MM.1S (cell line): ENCODE measurements at regions not wholly inside any gene's neighbourhood (a gene's known extent, or its start where the extent isn't known, plus 50 kb on each side); places are given as distances from the start of the nearest gene placed in this dataset.

Experiments
- DNase-seq: peaks from one replicate; pipeline ENCODE4 v3.0.0-alpha.2; 2015
- H2AFZ ChIP-seq: fragments of 300-600 bp; sonication (generic); 2 replicates; pipeline ENCODE4 v1.6.0; 2016; ENCODE audit warnings: antibody characterized with exemption, low read length
- H3F3A ChIP-seq: fragments of 300-600 bp; sonication (generic); 2 replicates; pipeline ENCODE4 v1.6.1; 2016; ENCODE audit warnings: mild to moderate bottlenecking, antibody characterized with exemption, low read length, moderate library complexity, mixed read lengths; ENCODE audit not compliant: insufficient read depth
- H3K27ac ChIP-seq: fragments of 300-600 bp; sonication (generic); 2 replicates; pipeline ENCODE4 v1.5.1; 2016; ENCODE audit warnings: mild to moderate bottlenecking, low read length
- H3K27me3 ChIP-seq: fragments of 300-600 bp; sonication (generic); replicated peaks from 2 replicates; pipeline ENCODE4 v1.6.0; 2016; ENCODE audit warnings: low read length; ENCODE audit not compliant: insufficient read depth
- H3K36me3 ChIP-seq: fragments of 300-600 bp; sonication (generic); replicated peaks from 2 replicates; pipeline ENCODE4 v1.6.1; 2016; ENCODE audit warnings: mild to moderate bottlenecking, low read length, mixed read lengths; ENCODE audit not compliant: insufficient read depth
- H3K4me1 ChIP-seq: fragments of 300-600 bp; sonication (generic); 2 replicates; pipeline ENCODE4 v1.6.1; 2016; ENCODE audit warnings: low read length, mixed read lengths
- H3K4me2 ChIP-seq: fragments of 300-600 bp; sonication (generic); 2 replicates; pipeline ENCODE4 v1.6.0; 2016; ENCODE audit warnings: low read depth, low read length
- H3K4me3 ChIP-seq: fragments of 300-600 bp; sonication (generic); 2 replicates; pipeline ENCODE4 v1.5.1; 2016; ENCODE audit warnings: low read length, mixed read lengths
- H3K79me2 ChIP-seq: fragments of 300-600 bp; sonication (generic); 2 replicates; pipeline ENCODE4 v1.6.1; 2016; ENCODE audit warnings: mixed run types, low read length, mixed read lengths
- H3K9ac ChIP-seq: fragments of 300-600 bp; sonication (generic); 2 replicates; pipeline ENCODE4 v1.6.1; 2016; ENCODE audit warnings: low read length, mixed read lengths
- H3K9me2 ChIP-seq: fragments of 300-600 bp; sonication (generic); replicated peaks from 2 replicates; pipeline ENCODE4 v1.6.1; 2016; ENCODE audit warnings: mild to moderate bottlenecking, low read length, mixed read lengths; ENCODE audit not compliant: insufficient read depth
- H3K9me3 ChIP-seq: fragments of 300-600 bp; sonication (generic); replicated peaks from 2 replicates; pipeline ENCODE4 v1.6.1; 2016; ENCODE audit warnings: mild to moderate bottlenecking, low read length, mixed read lengths; ENCODE audit not compliant: insufficient read depth
- H4K20me1 ChIP-seq: fragments of 300-600 bp; sonication (generic); 2 replicates; pipeline ENCODE4 v1.6.1; 2016; ENCODE audit warnings: mild to moderate bottlenecking, low read length, moderate library complexity, mixed read lengths; ENCODE audit not compliant: insufficient read depth
- CTCF ChIP-seq: fragments of 300-600 bp; sonication (generic); IDR thresholded peaks from 2 replicates; pipeline ENCODE4 v1.5.1; 2016; ENCODE audit warnings: antibody characterized with exemption, low read length, mixed read lengths
- EZH2 ChIP-seq: fragments of 300-600 bp; sonication (generic); optimal IDR thresholded peaks from 2 replicates; pipeline ENCODE3; 2017; ENCODE audit warnings: low read depth, mild to moderate bottlenecking, antibody characterized with exemption, low read length, mixed read lengths
- EZH2phosphoT487 ChIP-seq: fragments of 300-600 bp; sonication (generic); IDR thresholded peaks from 2 replicates; pipeline ENCODE4 v1.6.1; 2018; ENCODE audit warnings: antibody characterized with exemption, low read length

GRCh38 chr10:78533098-78533497 is 499.4 kb downstream of the RPS24 start:
- H3K27me3 ChIP-seq: no peaks in the 10 kb centered on the region
- H3K4me2 ChIP-seq: no peak overlapping the region
- TF ChIP-seq CTCF (no peak), EZH2phosphoT487 (no peak), EZH2 (no peak)
- no peaks in the 10 kb centered on the region for H3K79me2 ChIP-seq
- H4K20me1 ChIP-seq: no peaks in the 10 kb centered on the region
- H3K4me1 ChIP-seq: no peaks in the 10 kb centered on the region
- no peaks in the 10 kb centered on the region for H3K9me2 ChIP-seq
- H3K27ac ChIP-seq: no peak overlapping the region
- H3K4me3 ChIP-seq: no peak overlapping the region
- H2AFZ ChIP-seq: no peak overlapping the region
- H3F3A ChIP-seq: no peaks in the 10 kb centered on the region
- no peak overlapping the region for H3K9ac ChIP-seq
- no peaks in the 10 kb centered on the region for H3K9me3 ChIP-seq
- no peak for DNase-seq
- no peaks in the 10 kb centered on the region for H3K36me3 ChIP-seq

GRCh38 chr10:78533776-78534175 is 500.1 kb downstream of the RPS24 start:
- no peak for DNase-seq
- no peaks in the 10 kb centered on the region for H3K4me1 ChIP-seq
- no peak for TF ChIP-seq CTCF

GRCh38 chr10:78535716-78536218 is 502.1 kb downstream of the RPS24 start:
- no peaks in the 10 kb centered on the region for H3K79me2 ChIP-seq
- no peaks in the 10 kb centered on the region for H4K20me1 ChIP-seq
- no peak for DNase-seq
- TF ChIP-seq EZH2phosphoT487: no peak
- TF ChIP-seq EZH2: no peak
- no peak for TF ChIP-seq CTCF
- H3K4me1 ChIP-seq: no peaks in the 10 kb centered on the region
- no peaks in the 10 kb centered on the region for H3K9me3 ChIP-seq
- no peaks in the 10 kb centered on the region for H3K9me2 ChIP-seq
- H3K9ac ChIP-seq: no peak overlapping the region
- no peaks in the 10 kb centered on the region for H3K27me3 ChIP-seq
- no peaks in the 10 kb centered on the region for H3F3A ChIP-seq
- no peak overlapping the region for H2AFZ ChIP-seq
- no peak overlapping the region for H3K4me2 ChIP-seq
- no peaks in the 10 kb centered on the region for H3K36me3 ChIP-seq
- H3K27ac ChIP-seq: no peak overlapping the region
- no peak overlapping the region for H3K4me3 ChIP-seq

More at GRCh38 chr10:78533776-78534175, 500.1 kb downstream of the RPS24 start:
- Histone ChIP-seq H3K4me3 (no peak overlapping the region), H3K9me2 (no peaks in the 10 kb centered on the region), H3F3A (no peaks in the 10 kb centered on the region), H3K27me3 (no peaks in the 10 kb centered on the region), H3K9ac (no peak overlapping the region), H3K9me3 (no peaks in the 10 kb centered on the region), H3K4me2 (no peak overlapping the region), H3K27ac (no peak overlapping the region), H2AFZ (no peak overlapping the region), H3K79me2 (no peaks in the 10 kb centered on the region), H4K20me1 (no peaks in the 10 kb centered on the region), H3K36me3 (no peaks in the 10 kb centered on the region)

GRCh38 chr10:78537018-78537417 is 503.4 kb downstream of the RPS24 start:
- no peak overlapping the region for H3K4me2 ChIP-seq
- TF ChIP-seq CTCF (no peak), EZH2 (no peak), EZH2phosphoT487 (no peak)
- no peaks in the 10 kb centered on the region for H3K36me3 ChIP-seq
- H2AFZ ChIP-seq: no peak overlapping the region
- H3K27ac ChIP-seq: no peak overlapping the region
- no peaks in the 10 kb centered on the region for H3K9me3 ChIP-seq
- no peak for DNase-seq
- no peaks in the 10 kb centered on the region for H3K79me2 ChIP-seq
- no peak overlapping the region for H3K9ac ChIP-seq
- no peaks in the 10 kb centered on the region for H3K9me2 ChIP-seq
- H3F3A ChIP-seq: no peaks in the 10 kb centered on the region
- H3K4me1 ChIP-seq: no peaks in the 10 kb centered on the region
- H3K4me3 ChIP-seq: no peak overlapping the region
- H3K27me3 ChIP-seq: no peaks in the 10 kb centered on the region
- no peaks in the 10 kb centered on the region for H4K20me1 ChIP-seq
